ENCODE measurements at regions not wholly inside any gene's neighbourhood (a gene's known extent, or its start where the extent isn't known, plus 50 kb on each side); places are given as distances from the start of the nearest gene placed in this dataset.

- Histone ChIP-seq H2AK9ac (replicated peaks; ENCODE audit: low read depth, low read length, poor library complexity) (no peak overlapping the region), H3K9ac (ENCODE audit: low read depth, low read length) (no peak overlapping the region), H3K4ac (ENCODE audit: low read depth, low read length) (no peak overlapping the region), H3K4me3 (ENCODE audit: insufficient read depth, low read depth, low read length) (no peak overlapping the region), H3K56ac (ENCODE audit: extremely low read depth, insufficient read depth, low read length) (no peak overlapping the region), H4K20me1 (ENCODE audit: insufficient read depth, low read length) (no peaks in the 10 kb centered on the region), H4K5ac (ENCODE audit: low read depth, low read length) (no peak overlapping the region), H3K9me3 (ENCODE audit: control insufficient read depth, insufficient read depth, low read length) (peaks cover 58% of the 10 kb centered on the region), H3K79me1 (ENCODE audit: low read depth in 1 of 2, low read length in 2 of 2) (no peaks in the 10 kb centered on the region), H2BK5ac (ENCODE audit: low read depth, low read length, poor library complexity, severe bottlenecking) (no peak overlapping the region), H3K9me1 (ENCODE audit: insufficient read depth, low read length) (no peaks in the 10 kb centered on the region), H3K14ac (replicated peaks; ENCODE audit: low read depth, low read length) (no peak overlapping the region), H3K27ac (ENCODE audit: insufficient read depth, low read length) (no peak overlapping the region), H3K4me1 (ENCODE audit: control insufficient read depth, insufficient read depth, low read length) (no peaks in the 10 kb centered on the region), H3K27me3 (ENCODE audit: control insufficient read depth, insufficient read depth, low read length) (no peaks in the 10 kb centered on the region), H3K23ac (ENCODE audit: low read depth, low read length) (no peak overlapping the region), H2AFZ (replicated peaks; ENCODE audit: low read length, poor library complexity) (no peak overlapping the region), H2BK120ac (ENCODE audit: low read depth, low read length) (no peak overlapping the region), H3K18ac (ENCODE audit: low read depth, low read length) (no peak overlapping the region), H2BK20ac (ENCODE audit: low read depth, low read length) (no peak overlapping the region), H4K91ac (ENCODE audit: insufficient read depth, low read depth, low read length) (no peak overlapping the region), H4K8ac (ENCODE audit: low read depth in 2 of 2, low read length in 2 of 2) (no peak overlapping the region), H2BK15ac (ENCODE audit: low read depth, low read length) (no peak overlapping the region), H3K4me2 (ENCODE audit: low read depth, low read length) (no peak overlapping the region), H3K36me3 (ENCODE audit: control insufficient read depth, insufficient read depth, low read length) (no peaks in the 10 kb centered on the region), H2AK5ac (ENCODE audit: low read depth, low read length) (no peak overlapping the region)
- ATAC-seq (ENCODE audit: low read depth) (no peak), DNase-seq (no peak)
- no TSS peak for BruUV-seq (replicated peaks)
- dilution Hi-C loops (cut with HindIII; ENCODE audit: low sequenced_read_pairs, unreplicated experiment): no loop called here
- intact Hi-C loops (cut with micrococcal nuclease): no loop called here
- TF ChIP-seq RAD21 (IDR thresholded peaks at IDR 0.05; ENCODE audit: low read length) (no peak), FOS (IDR thresholded peaks at IDR 0.05; ENCODE audit: low read depth, low read length) (no peak), CEBPB (IDR thresholded peaks at IDR 0.05; ENCODE audit: low read depth, low read length) (no peak), NFE2L2 (IDR thresholded peaks at IDR 0.05; ENCODE audit: low read depth, low read length) (no peak), MAZ (IDR thresholded peaks at IDR 0.05; ENCODE audit: borderline replicate concordance, low read depth, low read length) (no peak), RFX5 (IDR thresholded peaks at IDR 0.05; ENCODE audit: low read depth, low read length) (no peak), MXI1 (IDR thresholded peaks at IDR 0.05; ENCODE audit: borderline replicate concordance, low read depth, low read length) (no peak), POLR2A (IDR thresholded peaks at IDR 0.05; ENCODE audit: low read depth, low read length) (no peak), ELK1 (IDR thresholded peaks at IDR 0.05; ENCODE audit: borderline replicate concordance, low read depth, low read length) (no peak), USF2 (IDR thresholded peaks at IDR 0.05; ENCODE audit: low read depth, low read length) (no peak), BHLHE40 (IDR thresholded peaks at IDR 0.05; ENCODE audit: low read depth, low read length) (no peak), MAFK (IDR thresholded peaks at IDR 0.05; ENCODE audit: low read depth, low read length) (no peak), CHD1 (IDR thresholded peaks at IDR 0.05; ENCODE audit: low read depth, low read length) (no peak), RCOR1 (IDR thresholded peaks at IDR 0.05; ENCODE audit: insufficient replicate concordance, low read length) (no peak), SMC3 (IDR thresholded peaks at IDR 0.05; ENCODE audit: low read depth, low read length) (no peak)
- TF ChIP-seq, protein P1, sequence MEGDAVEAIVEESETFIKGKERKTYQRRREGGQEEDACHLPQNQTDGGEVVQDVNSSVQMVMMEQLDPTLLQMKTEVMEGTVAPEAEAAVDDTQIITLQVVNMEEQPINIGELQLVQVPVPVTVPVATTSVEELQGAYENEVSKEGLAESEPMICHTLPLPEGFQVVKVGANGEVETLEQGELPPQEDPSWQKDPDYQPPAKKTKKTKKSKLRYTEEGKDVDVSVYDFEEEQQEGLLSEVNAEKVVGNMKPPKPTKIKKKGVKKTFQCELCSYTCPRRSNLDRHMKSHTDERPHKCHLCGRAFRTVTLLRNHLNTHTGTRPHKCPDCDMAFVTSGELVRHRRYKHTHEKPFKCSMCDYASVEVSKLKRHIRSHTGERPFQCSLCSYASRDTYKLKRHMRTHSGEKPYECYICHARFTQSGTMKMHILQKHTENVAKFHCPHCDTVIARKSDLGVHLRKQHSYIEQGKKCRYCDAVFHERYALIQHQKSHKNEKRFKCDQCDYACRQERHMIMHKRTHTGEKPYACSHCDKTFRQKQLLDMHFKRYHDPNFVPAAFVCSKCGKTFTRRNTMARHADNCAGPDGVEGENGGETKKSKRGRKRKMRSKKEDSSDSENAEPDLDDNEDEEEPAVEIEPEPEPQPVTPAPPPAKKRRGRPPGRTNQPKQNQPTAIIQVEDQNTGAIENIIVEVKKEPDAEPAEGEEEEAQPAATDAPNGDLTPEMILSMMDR (conservative IDR thresholded peaks at IDR 0.05; ENCODE audit: low read depth, low read length): no peak
- in situ Hi-C loops (cut with MboI; ENCODE audit: low sequenced_read_pairs): no loop called here
- ChIA-PET CTCF (no interaction called here), POLR2A (ENCODE audit: unreplicated experiment) (no interaction called here)
- 53% methylated on average over 4 of the region's 17 CpGs; no CpG with 5 or more reads in 1 of the 2 experiments for WGBS, 2 experiments (ENCODE audit: extremely low coverage in 2 of 2, insufficient read length in 1 of 2)
Observed at GRCh38 chr22:48551716-48552268, 1275.9 kb downstream of the BRD1 start.

All from IMR-90 (cell line).